ENCODE measurements at regions not wholly inside any gene's neighbourhood (a gene's known extent, or its start where the extent isn't known, plus 50 kb on each side); places are given as distances from the start of the nearest gene placed in this dataset.

- Histone ChIP-seq H3K18ac (ENCODE audit: extremely low read depth, low read length) (no peak overlapping the region), H4K20me1 (replicated peaks in 1 of 2; ENCODE audit: control insufficient read depth in 1 of 2, insufficient read depth in 2 of 2, low read length in 2 of 2) (no peaks in the 10 kb centered on the region), H3K14ac (ENCODE audit: insufficient read length) (no peak overlapping the region), H3K9ac (replicated peaks in 1 of 4; ENCODE audit: extremely low read depth in 1 of 4, low read depth in 3 of 4, low read length in 3 of 4) (no peak overlapping the region), H3K27me3 (replicated peaks in 1 of 4; ENCODE audit: control insufficient read depth in 3 of 4, extremely low read depth in 1 of 4, insufficient read depth in 3 of 4, low read length in 3 of 4) (no peaks in the 10 kb centered on the region), H4K8ac (ENCODE audit: extremely low read depth, insufficient read depth, low read length) (no peak overlapping the region), H2BK5ac (ENCODE audit: low read depth, low read length) (no peak overlapping the region), H3K4me1 (replicated peaks in 1 of 4; ENCODE audit: control insufficient read depth in 3 of 4, insufficient read depth in 4 of 4, low read length in 3 of 4) (no peaks in the 10 kb centered on the region), H3K23me2 (ENCODE audit: low read depth, low read length) (no peaks in the 10 kb centered on the region), H3K36me3 (ENCODE audit: control insufficient read depth in 2 of 4, insufficient read depth in 4 of 4, low read length in 3 of 4) (no peaks in the 10 kb centered on the region), H3K79me2 (ENCODE audit: control insufficient read depth in 1 of 2, insufficient read depth in 2 of 2, low read length in 2 of 2) (no peaks in the 10 kb centered on the region), H2AFZ (ENCODE audit: low read length) (no peak overlapping the region), H3K27ac (ENCODE audit: low read depth, low read length) (no peak overlapping the region), H4K5ac (ENCODE audit: insufficient read length, low read depth, low read length) (no peak overlapping the region), H2BK12ac (ENCODE audit: low read depth, low read length) (no peak overlapping the region), H2AK5ac (ENCODE audit: low read depth, low read length) (no peak overlapping the region), H3K4ac (replicated peaks; ENCODE audit: insufficient read length, low read depth, low read length) (no peak overlapping the region), H3K23ac (ENCODE audit: insufficient read length) (no peak overlapping the region), H4K91ac (replicated peaks; ENCODE audit: insufficient read length, low read length) (no peak overlapping the region), H3K79me1 (ENCODE audit: low read depth, low read length) (no peaks in the 10 kb centered on the region), H2BK120ac (replicated peaks; ENCODE audit: low read depth, low read length) (no peak overlapping the region), H2BK15ac (ENCODE audit: low read length) (no peak overlapping the region), H2BK20ac (ENCODE audit: low read length) (no peak overlapping the region), H3K9me3 (ENCODE audit: insufficient read depth in 2 of 2, low read depth in 1 of 2, low read length in 1 of 2) (no peaks in the 10 kb centered on the region), H3K4me2 (ENCODE audit: insufficient read depth in 1 of 2, low read depth in 2 of 2, low read length in 2 of 2) (no peak overlapping the region), H3K56ac (replicated peaks; ENCODE audit: insufficient read length, low read depth, low read length) (no peak overlapping the region), H3K4me3 (ENCODE audit: extremely low read depth in 1 of 4, insufficient read depth in 2 of 4, low read depth in 3 of 4, low read length in 4 of 4) (no peak overlapping the region)
- POLR2A ChIA-PET (ENCODE audit: partially characterized antibody) = no interaction called here
- CTCF ChIA-PET (ENCODE audit: partially characterized antibody) = interaction anchor here (0.6 to 1.5 kb wide), 3 partner anchors 22 to 357 kb away, joined by 3 to 4 read pairs (median 4); no protein-coding TSS in a partner anchor
- no peak for DNase-seq (ENCODE audit: low read depth in 1 of 2, low spot score in 2 of 2)
- no peak for FAIRE-seq
- TF ChIP-seq NANOG (IDR thresholded peaks at IDR 0.05; ENCODE audit: insufficient read depth, low read depth, low read length, poor library complexity, severe bottlenecking) (no peak), SP1 (IDR thresholded peaks at IDR 0.05; ENCODE audit: low read depth, low read length) (no peak), FOSL1 (IDR thresholded peaks at IDR 0.05; ENCODE audit: insufficient read depth, low read depth, low read length) (no peak), KDM4A (IDR thresholded peaks at IDR 0.05; ENCODE audit: low read depth, low read length, severe bottlenecking) (no peak), BACH1 (IDR thresholded peaks at IDR 0.05; ENCODE audit: low read length) (no peak), CHD2 (IDR thresholded peaks at IDR 0.05; ENCODE audit: low read length) (no peak), BRCA1 (IDR thresholded peaks at IDR 0.05; ENCODE audit: low read depth, low read length) (no peak), PHF8 (conservative IDR thresholded peaks at IDR 0.05; ENCODE audit: low read depth, low read length) (no peak), KDM1A (IDR thresholded peaks at IDR 0.05; ENCODE audit: borderline replicate concordance, low read length) (no peak), CREB1 (IDR thresholded peaks at IDR 0.05) (no peak), GTF2F1 (IDR thresholded peaks at IDR 0.05; ENCODE audit: borderline replicate concordance, low read depth, low read length) (no peak), CHD1 (IDR thresholded peaks at IDR 0.05; ENCODE audit: low read depth, low read length) (no peak), POU5F1 (IDR thresholded peaks at IDR 0.05; ENCODE audit: low read depth, low read length) (no peak), TAF1 (IDR thresholded peaks at IDR 0.05; ENCODE audit: low read depth, low read length) (no peak), JUN (IDR thresholded peaks at IDR 0.05; ENCODE audit: low read depth, low read length) (no peak), TEAD4 (IDR thresholded peaks at IDR 0.05; ENCODE audit: low read depth, low read length) (no peak), CTBP2 (IDR thresholded peaks at IDR 0.05; ENCODE audit: borderline replicate concordance, insufficient read depth, insufficient read length, low read length) (no peak)
Observed at GRCh38 chr13:44694291-44694690, 118.2 kb upstream of the TSC22D1 start.
